Uterus (tissue), 2 donors: ENCODE measurements at regions not wholly inside any gene's neighbourhood (a gene's known extent, or its start where the extent isn't known, plus 50 kb on each side); places are given as distances from the start of the nearest gene placed in this dataset.

Experiments
- CTCF ChIP-seq, 4 experiments: fragments of 200-600 bp in 2 of 4; fragments of 450-650 bp in 2 of 4; sonication (generic) in 2 of 4; IDR thresholded peaks; one replicate each; pipeline ENCODE4 v1.5.1; 2016 to 2019; ENCODE audit warnings: antibody characterized with exemption in 4 of 4, mild to moderate bottlenecking in 2 of 4, moderate library complexity in 1 of 4
- POLR2A ChIP-seq, 2 donors: fragments of 450-650 bp; IDR thresholded peaks; one replicate each; pipeline ENCODE4 v1.6.1; 2016; ENCODE audit warnings: antibody characterized with exemption in 2 of 2, mild to moderate bottlenecking in 1 of 2, moderate library complexity in 1 of 2

DNA sequence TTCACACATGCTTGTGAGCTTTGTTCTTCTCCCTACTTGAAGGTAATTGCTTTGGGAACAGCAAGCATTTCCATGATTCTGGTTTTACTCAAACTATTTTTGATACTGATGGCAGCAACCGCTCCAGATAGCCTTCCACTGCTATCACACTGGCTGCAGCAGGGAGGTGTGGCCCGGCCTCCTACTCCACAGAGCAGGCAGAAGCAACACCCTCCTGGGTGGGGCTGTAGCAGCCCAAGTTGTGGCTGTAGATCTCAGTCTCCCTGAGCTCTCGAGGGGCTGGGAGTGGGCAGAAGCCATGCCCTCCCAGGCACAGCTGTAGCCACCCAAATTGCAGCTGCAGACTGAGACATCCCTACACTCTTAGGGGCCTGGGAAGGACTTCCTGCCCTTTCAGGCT, 878.8 kb upstream of the GBE1 start:
- no peak for TF ChIP-seq CTCF (IDR thresholded peaks at IDR 0.05)
- no peak for TF ChIP-seq POLR2A (IDR thresholded peaks at IDR 0.05)
